PC-9 (cell line): ENCODE measurements at regions not wholly inside any gene's neighbourhood (a gene's known extent, or its start where the extent isn't known, plus 50 kb on each side); places are given as distances from the start of the nearest gene placed in this dataset.

ENCODE experiments used
- BruUV-seq: library from RNA; stranded (reverse); fragments of 400-500 nt; replicated peaks from 2 replicates; lab custom pipeline; 2021; lab: Mats Ljungman, UMichigan
- CTCF ChIA-PET: fragments of 300-600 bp; sonication (Branson Sonifier 250); formaldehyde crosslinking; loops from one replicate; lab custom pipeline; 2022; ENCODE audit warnings: antibody characterized with exemption; lab: Charles Lee
- POLR2A ChIA-PET: fragments of 300-600 bp; sonication (Branson Sonifier 250); formaldehyde crosslinking; loops from one replicate; lab custom pipeline; 2022; ENCODE audit warnings: antibody characterized with exemption; ENCODE audit not compliant: unreplicated experiment; lab: Charles Lee
- DNase-seq, 2 experiments: peaks; one replicate each; pipeline versions ENCODE4 v3.0.0 to v3.0.0-alpha.2; 2015 to 2022; ENCODE audit warnings: mixed read lengths in 1 of 2
- H2AFZ ChIP-seq: fragments of 200-600 bp; sonication (generic); 2 replicates; pipeline ENCODE4 v1.8.1; 2017; ENCODE audit warnings: antibody characterized with exemption
- H3F3A ChIP-seq: fragments of 200-600 bp; sonication (generic); 2 replicates; pipeline ENCODE4 v1.8.1; 2017; ENCODE audit warnings: antibody characterized with exemption, mild to moderate bottlenecking, low read depth; ENCODE audit not compliant: insufficient read depth
- H3K27ac ChIP-seq: fragments of 200-600 bp; sonication (generic); 2 replicates; pipeline ENCODE4 v1.6.1; 2016; ENCODE audit warnings: mixed run types
- H3K27me3 ChIP-seq: fragments of 200-600 bp; sonication (generic); 2 replicates; pipeline ENCODE4 v1.6.1; 2016; ENCODE audit warnings: low read depth, mixed run types; ENCODE audit not compliant: insufficient read depth
- H3K36me3 ChIP-seq: fragments of 200-600 bp; sonication (generic); 2 replicates; pipeline ENCODE4 v1.6.1; 2016; ENCODE audit warnings: low read depth, mixed run types
- H3K4me1 ChIP-seq: fragments of 200-600 bp; sonication (generic); replicated peaks from 2 replicates; pipeline ENCODE4 v1.6.1; 2016; ENCODE audit warnings: mixed run types; ENCODE audit not compliant: insufficient read depth
- H3K4me2 ChIP-seq: fragments of 200-600 bp; sonication (generic); 2 replicates; pipeline ENCODE4 v1.6.1; 2017; ENCODE audit warnings: mixed run types
- H3K4me3 ChIP-seq: fragments of 200-600 bp; sonication (generic); 2 replicates; pipeline ENCODE4 v1.6.1; 2016; ENCODE audit warnings: mixed run types
- H3K79me2 ChIP-seq: fragments of 200-600 bp; sonication (generic); 2 replicates; pipeline ENCODE4 v1.6.1; 2017; ENCODE audit warnings: low read depth, mixed run types
- H3K9me2 ChIP-seq: fragments of 200-600 bp; sonication (generic); 2 replicates; pipeline ENCODE4 v1.8.1; 2017; ENCODE audit warnings: mild to moderate bottlenecking; ENCODE audit not compliant: insufficient read depth
- H3K9me3 ChIP-seq: fragments of 200-600 bp; sonication (generic); 2 replicates; pipeline ENCODE4 v1.8.1; 2016; ENCODE audit warnings: low read depth; ENCODE audit not compliant: insufficient read depth
- H4K20me1 ChIP-seq: fragments of 200-600 bp; sonication (generic); 2 replicates; pipeline ENCODE4 v1.8.1; 2017; ENCODE audit not compliant: insufficient read depth
- EZH2 ChIP-seq: fragments of 200-600 bp; sonication (generic); IDR thresholded peaks from 2 replicates; pipeline ENCODE4 v1.8.0; 2017; ENCODE audit warnings: antibody characterized with exemption, low read depth
- intact Hi-C: fragments of 100-400 bp; cut with micrococcal nuclease; formaldehyde crosslinking; loops from one replicate; pipeline ENCODE4 v1.10.0; 2022; ENCODE audit not compliant: unreplicated experiment
- TF ChIP-seq, protein P1 (sequence below): fragments of 200-600 bp; sonication (generic); conservative IDR thresholded peaks from 2 replicates; pipeline ENCODE4 v1.6.1; 2017; ENCODE audit warnings: mixed run types, antibody characterized with exemption, mild to moderate bottlenecking, moderate library complexity

DNA sequence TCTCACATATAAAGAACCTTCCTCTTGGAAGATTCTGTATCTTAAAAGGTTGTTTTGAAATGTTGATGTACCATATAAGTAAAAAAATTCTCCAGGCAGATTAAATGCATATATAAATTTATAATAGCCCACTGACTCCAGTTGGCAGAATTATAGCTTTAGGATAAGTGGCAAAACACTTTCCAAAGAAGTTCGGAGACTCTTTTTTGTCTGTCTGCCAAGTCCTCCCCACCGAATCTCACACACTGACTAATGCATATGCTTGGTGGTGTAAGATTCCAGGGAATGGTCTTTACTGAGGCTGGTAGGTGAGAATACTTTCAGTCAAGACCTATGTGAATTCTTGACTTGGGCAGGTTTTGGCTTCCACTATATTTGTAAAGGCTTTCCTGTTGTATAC lies 724.3 kb upstream of the CXADR start:
- DNase-seq = no peak
- Histone ChIP-seq H2AFZ (no peak overlapping the region), H3K27me3 (no peaks in the 10 kb centered on the region), H3K4me3 (no peak overlapping the region), H3K9me2 (no peaks in the 10 kb centered on the region), H3F3A (no peaks in the 10 kb centered on the region), H3K27ac (no peak overlapping the region), H3K9me3 (no peaks in the 10 kb centered on the region), H4K20me1 (no peaks in the 10 kb centered on the region), H3K79me2 (no peaks in the 10 kb centered on the region), H3K4me1 (no peaks in the 10 kb centered on the region; the same call in 1 of the 2 replicates), H3K4me2 (no peak overlapping the region), H3K36me3 (no peaks in the 10 kb centered on the region)
- no peak for TF ChIP-seq EZH2
- TF ChIP-seq, protein P1, sequence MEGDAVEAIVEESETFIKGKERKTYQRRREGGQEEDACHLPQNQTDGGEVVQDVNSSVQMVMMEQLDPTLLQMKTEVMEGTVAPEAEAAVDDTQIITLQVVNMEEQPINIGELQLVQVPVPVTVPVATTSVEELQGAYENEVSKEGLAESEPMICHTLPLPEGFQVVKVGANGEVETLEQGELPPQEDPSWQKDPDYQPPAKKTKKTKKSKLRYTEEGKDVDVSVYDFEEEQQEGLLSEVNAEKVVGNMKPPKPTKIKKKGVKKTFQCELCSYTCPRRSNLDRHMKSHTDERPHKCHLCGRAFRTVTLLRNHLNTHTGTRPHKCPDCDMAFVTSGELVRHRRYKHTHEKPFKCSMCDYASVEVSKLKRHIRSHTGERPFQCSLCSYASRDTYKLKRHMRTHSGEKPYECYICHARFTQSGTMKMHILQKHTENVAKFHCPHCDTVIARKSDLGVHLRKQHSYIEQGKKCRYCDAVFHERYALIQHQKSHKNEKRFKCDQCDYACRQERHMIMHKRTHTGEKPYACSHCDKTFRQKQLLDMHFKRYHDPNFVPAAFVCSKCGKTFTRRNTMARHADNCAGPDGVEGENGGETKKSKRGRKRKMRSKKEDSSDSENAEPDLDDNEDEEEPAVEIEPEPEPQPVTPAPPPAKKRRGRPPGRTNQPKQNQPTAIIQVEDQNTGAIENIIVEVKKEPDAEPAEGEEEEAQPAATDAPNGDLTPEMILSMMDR = no peak
- intact Hi-C loops = loop anchor here (10.0 kb wide), 1 partner anchor 224 kb away; no protein-coding TSS in a partner anchor
- ChIA-PET CTCF (no interaction called here), POLR2A (no interaction called here)
- no TSS peak for BruUV-seq

DNA sequence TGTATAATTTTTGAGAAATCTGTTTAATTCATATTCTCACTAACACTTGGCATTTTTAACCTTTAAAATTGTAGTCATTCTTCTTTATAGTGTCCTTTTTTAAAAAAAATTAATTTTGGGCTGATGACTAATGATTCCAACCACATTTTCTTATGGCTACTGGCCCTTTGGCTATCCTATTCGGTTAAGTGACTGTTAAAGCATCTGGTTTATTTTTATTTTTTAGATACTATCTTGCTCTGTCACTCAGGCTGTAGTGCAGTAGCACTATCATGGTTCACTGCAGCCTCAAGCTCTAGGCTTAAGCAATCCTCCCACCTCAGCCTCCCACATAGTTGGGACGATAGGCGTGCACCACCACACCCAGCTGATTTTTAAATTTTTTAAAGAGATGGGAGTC lies 723.2 kb upstream of the CXADR start:
- H4K20me1 ChIP-seq = no peaks in the 10 kb centered on the region
- no peak overlapping the region for H3K4me2 ChIP-seq
- no peaks in the 10 kb centered on the region for H3K9me3 ChIP-seq
- DNase-seq = no peak
- no peaks in the 10 kb centered on the region for H3F3A ChIP-seq
- H3K4me1 ChIP-seq = peaks cover 2% of the 10 kb centered on the region
- ChIA-PET CTCF (no interaction called here), POLR2A (no interaction called here)
- H3K27me3 ChIP-seq = no peaks in the 10 kb centered on the region
- no peak overlapping the region for H2AFZ ChIP-seq
- no peaks in the 10 kb centered on the region for H3K9me2 ChIP-seq
- BruUV-seq = no TSS peak
- no peak for TF ChIP-seq EZH2
- TF ChIP-seq, protein P1 = no peak
- H3K27ac ChIP-seq = no peak overlapping the region
- no peaks in the 10 kb centered on the region for H3K36me3 ChIP-seq
- intact Hi-C loops = loop anchor here (10.0 kb wide), 1 partner anchor 225 kb away; no protein-coding TSS in a partner anchor
- no peaks in the 10 kb centered on the region for H3K79me2 ChIP-seq
- no peak overlapping the region for H3K4me3 ChIP-seq

DNA sequence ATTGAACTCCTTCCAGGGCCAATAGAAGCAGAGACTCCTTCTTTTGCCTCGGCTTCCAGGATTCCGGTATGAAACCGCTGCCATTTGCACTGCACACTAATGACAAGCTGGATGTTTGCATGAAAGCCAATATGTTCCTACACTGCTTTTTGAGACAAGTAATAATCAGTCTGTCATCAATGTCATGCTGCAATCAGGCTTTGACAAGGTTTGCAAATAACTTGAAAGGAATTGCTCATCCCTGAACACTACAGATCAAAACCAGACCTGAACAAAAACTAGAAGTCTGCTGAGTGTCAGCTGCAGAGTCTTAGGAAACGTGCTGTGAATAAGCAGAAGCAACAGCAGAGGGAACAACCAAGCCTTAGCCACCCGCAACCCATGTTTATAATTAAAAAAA lies 720.7 kb upstream of the CXADR start:
- no peak overlapping the region for H3K27ac ChIP-seq
- ChIA-PET CTCF (no interaction called here), POLR2A (no interaction called here)
- intact Hi-C loops = no loop called here
- TF ChIP-seq, protein P1 = no peak
- TF ChIP-seq EZH2 = no peak
- H3K27me3 ChIP-seq = no peaks in the 10 kb centered on the region
- no peak overlapping the region for H2AFZ ChIP-seq
- BruUV-seq = no TSS peak
- H4K20me1 ChIP-seq = no peaks in the 10 kb centered on the region
- no peaks in the 10 kb centered on the region for H3K36me3 ChIP-seq
- DNase-seq = no peak
- peaks cover 7% of the 10 kb centered on the region for H3K4me1 ChIP-seq
- H3K4me2 ChIP-seq = no peak overlapping the region
- no peaks in the 10 kb centered on the region for H3K9me3 ChIP-seq
- no peak overlapping the region for H3K4me3 ChIP-seq
- no peaks in the 10 kb centered on the region for H3F3A ChIP-seq
- H3K9me2 ChIP-seq = no peaks in the 10 kb centered on the region
- no peaks in the 10 kb centered on the region for H3K79me2 ChIP-seq
